Endodermal cell (in vitro differentiated cells): ENCODE measurements at regions not wholly inside any gene's neighbourhood (a gene's known extent, or its start where the extent isn't known, plus 50 kb on each side); places are given as distances from the start of the nearest gene placed in this dataset.

Experiments used
- DNase-seq: peaks from one replicate; pipeline ENCODE4 v3.0.0-alpha.2; 2017
- H3K27ac ChIP-seq: 2 replicates; pipeline ENCODE4 v1.5.1; 2013; ENCODE audit warnings: mild to moderate bottlenecking, low read depth, low read length, moderate library complexity
- H3K27me3 ChIP-seq: 2 replicates; pipeline ENCODE4 v1.6.1; 2013; ENCODE audit warnings: mild to moderate bottlenecking, low read length, moderate library complexity; ENCODE audit not compliant: insufficient read depth, control insufficient read depth, poor library complexity, severe bottlenecking
- H3K36me3 ChIP-seq: 2 replicates; pipeline ENCODE4 v1.7.0; 2013; ENCODE audit warnings: mild to moderate bottlenecking, low read length, moderate library complexity; ENCODE audit not compliant: control insufficient read depth, insufficient read depth
- H3K4me1 ChIP-seq: one replicate; pipeline ENCODE4 v1.7.0; 2013; ENCODE audit warnings: low read length; ENCODE audit not compliant: control insufficient read depth, insufficient read depth
- H3K4me3 ChIP-seq: 2 replicates; pipeline ENCODE4 v1.5.1; 2013; ENCODE audit warnings: mild to moderate bottlenecking, low read length, moderate library complexity
- H3K9ac ChIP-seq: 2 replicates; pipeline ENCODE4 v1.6.1; 2013; ENCODE audit warnings: mild to moderate bottlenecking, low read length, moderate library complexity; ENCODE audit not compliant: poor library complexity, severe bottlenecking; ENCODE audit errors: extremely low read depth
- H3K9me3 ChIP-seq: 2 replicates; pipeline ENCODE4 v1.6.1; 2013; ENCODE audit warnings: mild to moderate bottlenecking, low read length, moderate library complexity; ENCODE audit not compliant: control insufficient read depth
- H3K27ac Mint-ChIP-seq: 2 replicates; pipeline ENCODE4 v1.8.0; 2020; ENCODE audit warnings: mixed read lengths
- H3K27me3 Mint-ChIP-seq: 2 replicates; pipeline ENCODE4 v1.8.0; 2021; ENCODE audit warnings: mild to moderate bottlenecking, mixed read lengths; ENCODE audit not compliant: insufficient read depth
- H3K36me3 Mint-ChIP-seq: 2 replicates; pipeline ENCODE4 v1.8.0; 2020; ENCODE audit warnings: low read depth, mixed read lengths
- H3K4me1 Mint-ChIP-seq: 2 replicates; pipeline ENCODE4 v1.8.0; 2020; ENCODE audit warnings: mixed read lengths
- H3K4me3 Mint-ChIP-seq: 2 replicates; pipeline ENCODE4 v1.8.0; 2020; ENCODE audit warnings: mild to moderate bottlenecking, moderate library complexity, mixed read lengths
- H3K9me3 Mint-ChIP-seq: 2 replicates; pipeline ENCODE4 v1.8.0; 2020; ENCODE audit warnings: mild to moderate bottlenecking, mixed read lengths
- CTCF ChIP-seq: fragments of 200-600 bp; sonication (generic); conservative IDR thresholded peaks from 2 replicates; pipeline ENCODE4 v1.5.0; 2021; ENCODE audit warnings: antibody characterized with exemption, mild to moderate bottlenecking
- WGBS, 2 experiments: methylation state at CpG; one replicate each; pipeline versions ENCODE4 v1.1.5 to v1.1.7; 2013; ENCODE audit warnings: missing lambda C conversion rate in 2 of 2, mixed read lengths in 1 of 2; ENCODE audit not compliant: insufficient coverage in 1 of 2, insufficient read length in 1 of 2; 5-methylcytosine and 5-hydroxymethylcytosine counted together

DNA sequence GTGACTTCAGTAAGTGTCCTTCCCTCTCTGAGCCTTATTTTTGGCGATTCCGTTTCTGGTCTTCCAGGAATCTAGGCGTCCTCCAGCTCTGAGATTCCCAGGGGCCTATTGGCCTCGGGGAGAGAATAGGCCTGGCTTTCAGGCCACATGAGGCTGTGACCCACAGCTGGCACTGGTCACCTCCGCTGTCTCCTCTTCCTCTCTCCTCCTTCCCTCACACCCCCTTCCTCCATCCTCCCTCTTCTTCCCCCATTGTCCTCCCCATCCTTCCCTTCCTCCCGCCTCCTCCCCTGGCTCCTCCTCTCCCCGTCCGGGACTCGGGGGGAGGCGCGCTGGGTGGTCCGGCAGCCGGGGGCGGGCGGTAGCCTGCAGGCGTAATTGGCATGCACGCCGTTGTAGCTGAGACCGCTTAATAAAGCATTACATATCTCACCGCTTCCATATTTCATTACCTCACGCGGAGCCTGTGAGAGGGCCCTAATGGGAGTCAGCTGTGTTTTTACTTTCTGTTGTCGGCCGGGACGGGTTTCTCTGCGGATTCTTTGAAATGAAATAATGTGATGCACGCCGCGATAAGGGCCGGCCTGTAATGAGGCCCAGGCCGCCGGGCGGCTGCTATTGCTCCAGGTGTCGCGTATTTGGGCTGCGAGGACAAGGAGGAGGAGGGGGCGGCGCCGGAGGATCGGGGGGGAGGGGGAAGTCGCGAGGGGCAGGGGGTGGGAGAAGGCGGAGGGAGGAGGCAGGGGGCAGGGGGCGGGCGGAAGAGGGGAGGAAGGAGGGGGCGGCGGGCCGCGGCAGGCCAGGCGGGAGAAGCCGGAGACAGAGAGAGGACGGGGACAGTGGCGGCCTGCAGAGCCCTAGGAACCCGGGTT is 95.3 kb downstream of the FOXD2 start:
- Histone ChIP-seq H3K36me3 (no peaks in the 10 kb centered on the region), H3K4me3 (peak overlapping the region; percentile 64), H3K27ac (peak overlapping the region; percentile 30), H3K4me1 (peaks cover 4% of the 10 kb centered on the region), H3K9me3 (peaks cover 14% of the 10 kb centered on the region), H3K9ac (peak overlapping the region; percentile 42), H3K27me3 (no peaks in the 10 kb centered on the region)
- TF ChIP-seq CTCF, result no peak
- Mint-ChIP-seq H3K27me3 (peaks cover 7% of the 10 kb centered on the region), H3K36me3 (no peaks in the 10 kb centered on the region), H3K9me3 (peaks cover 10% of the 10 kb centered on the region), H3K4me3 (peak overlapping the region; percentile 58), H3K27ac (peak overlapping the region; percentile 86), H3K4me1 (peaks cover 21% of the 10 kb centered on the region)
- WGBS, 2 experiments, result 8 to 11% methylated on average over 22 to 46 of the region's 54 CpGs
- peak; percentile 93 for DNase-seq

- peak overlapping the region; percentile 58 for H3K4me3 Mint-ChIP-seq
- H3K27ac Mint-ChIP-seq, result no peak overlapping the region
- Histone ChIP-seq H3K36me3 (no peaks in the 10 kb centered on the region), H3K27me3 (no peaks in the 10 kb centered on the region), H3K9me3 (peaks cover 10% of the 10 kb centered on the region), H3K9ac (no peak overlapping the region), H3K27ac (peak overlapping the region; percentile 22), H3K4me3 (peak overlapping the region; percentile 64), H3K4me1 (peaks cover 4% of the 10 kb centered on the region)
- peaks cover 7% of the 10 kb centered on the region for H3K27me3 Mint-ChIP-seq
- no peaks in the 10 kb centered on the region for H3K36me3 Mint-ChIP-seq
- no peak for TF ChIP-seq CTCF
- peaks cover 21% of the 10 kb centered on the region for H3K4me1 Mint-ChIP-seq
- no peak for DNase-seq
- 42 to 46% methylated on average over 3 to 12 of the region's 12 CpGs for WGBS, 2 experiments
- peaks cover 9% of the 10 kb centered on the region for H3K9me3 Mint-ChIP-seq
These were observed 96.0 kb downstream of the FOXD2 start for GRCh38 chr1:47533793-47534328.

- Mint-ChIP-seq H3K4me3 (peak overlapping the region; percentile 11), H3K9me3 (peaks cover 3% of the 10 kb centered on the region), H3K27me3 (peaks cover 7% of the 10 kb centered on the region), H3K4me1 (peaks cover 21% of the 10 kb centered on the region), H3K27ac (peak overlapping the region; percentile 58), H3K36me3 (no peaks in the 10 kb centered on the region)
- no peak for TF ChIP-seq CTCF
- H3K4me3 ChIP-seq, result no peak overlapping the region
- H3K9ac ChIP-seq, result no peak overlapping the region
- no peak for DNase-seq
- H3K4me1 ChIP-seq, result peaks cover 4% of the 10 kb centered on the region
- peaks cover 5% of the 10 kb centered on the region for H3K9me3 ChIP-seq
- H3K27ac ChIP-seq, result no peak overlapping the region
- no peaks in the 10 kb centered on the region for H3K27me3 ChIP-seq
- H3K36me3 ChIP-seq, result no peaks in the 10 kb centered on the region
- WGBS, 2 experiments, result 81 to 83% methylated on average over 2 to 4 of the region's 4 CpGs
These were observed 96.6 kb downstream of the FOXD2 start for GRCh38 chr1:47534436-47534835.
